WERI-Rb-1 (cell line): ENCODE measurements at regions not wholly inside any gene's neighbourhood (a gene's known extent, or its start where the extent isn't known, plus 50 kb on each side); places are given as distances from the start of the nearest gene placed in this dataset.

ENCODE experiments used
- DNase-seq: peaks from one replicate; pipeline ENCODE4 v3.0.0-alpha.2; 2020
- H3K27ac ChIP-seq: fragments of 250-450 bp; sonication (Bioruptor Pico); 2 replicates; pipeline ENCODE4 v1.5.1; 2020; ENCODE audit warnings: mild to moderate bottlenecking, moderate library complexity
- H3K27me3 ChIP-seq: fragments of 250-450 bp; sonication (Bioruptor Pico); 2 replicates; pipeline ENCODE4 v1.5.1; 2021; ENCODE audit warnings: mild to moderate bottlenecking, low read depth, moderate library complexity; ENCODE audit not compliant: insufficient read depth, severe bottlenecking
- H3K36me3 ChIP-seq: fragments of 250-450 bp; sonication (Bioruptor Pico); 2 replicates; pipeline ENCODE4 v1.5.1; 2020; ENCODE audit warnings: mild to moderate bottlenecking, moderate library complexity
- H3K4me3 ChIP-seq: 2 replicates; pipeline ENCODE4 v1.5.1; 2011; ENCODE audit warnings: low read depth, mild to moderate bottlenecking, control low read depth, low read length
- H3K9me3 ChIP-seq: fragments of 250-450 bp; sonication (Bioruptor Pico); 2 replicates; pipeline ENCODE4 v1.5.1; 2021; ENCODE audit warnings: mild to moderate bottlenecking, moderate library complexity; ENCODE audit not compliant: severe bottlenecking
- CTCF ChIP-seq: IDR thresholded peaks from 2 replicates; pipeline ENCODE4 v1.5.1; 2011; ENCODE audit warnings: low read depth, mild to moderate bottlenecking, control low read depth, inconsistent platforms, low read length

GRCh38 chr10:21317902-21318301, 207.6 kb downstream of the SKIDA1 start:
- no peak overlapping the region for H3K27ac ChIP-seq
- H3K9me3 ChIP-seq = no peaks in the 10 kb centered on the region
- H3K4me3 ChIP-seq = no peak overlapping the region
- H3K36me3 ChIP-seq = no peaks in the 10 kb centered on the region
- no peaks in the 10 kb centered on the region for H3K27me3 ChIP-seq
- no peak for TF ChIP-seq CTCF
- no peak for DNase-seq

GRCh38 chr10:21315645-21316220, 209.7 kb downstream of the SKIDA1 start:
- TF ChIP-seq CTCF = no peak
- H3K36me3 ChIP-seq = no peaks in the 10 kb centered on the region
- no peak for DNase-seq
- no peak overlapping the region for H3K4me3 ChIP-seq
- no peaks in the 10 kb centered on the region for H3K27me3 ChIP-seq
- no peak overlapping the region for H3K27ac ChIP-seq
- no peaks in the 10 kb centered on the region for H3K9me3 ChIP-seq

GRCh38 chr10:21314906-21315644, 210.4 kb downstream of the SKIDA1 start:
- Histone ChIP-seq H3K27me3 (no peaks in the 10 kb centered on the region), H3K4me3 (no peak overlapping the region), H3K9me3 (no peaks in the 10 kb centered on the region), H3K36me3 (no peaks in the 10 kb centered on the region), H3K27ac (no peak overlapping the region)
- DNase-seq = no peak
- TF ChIP-seq CTCF = no peak

GRCh38 chr10:21314111-21314626, 211.3 kb downstream of the SKIDA1 start:
- Histone ChIP-seq H3K9me3 (no peaks in the 10 kb centered on the region), H3K27me3 (no peaks in the 10 kb centered on the region), H3K27ac (peak overlapping the region; percentile 47), H3K4me3 (no peak overlapping the region), H3K36me3 (no peaks in the 10 kb centered on the region)
- no peak for TF ChIP-seq CTCF
- peak; percentile 31 for DNase-seq

GRCh38 chr10:21313691-21314090, 211.8 kb downstream of the SKIDA1 start:
- Histone ChIP-seq H3K27me3 (no peaks in the 10 kb centered on the region), H3K9me3 (no peaks in the 10 kb centered on the region), H3K36me3 (no peaks in the 10 kb centered on the region), H3K4me3 (no peak overlapping the region), H3K27ac (peak overlapping the region; percentile 47)
- peak; percentile 13 for DNase-seq
- no peak for TF ChIP-seq CTCF

- no peaks in the 10 kb centered on the region for H3K36me3 ChIP-seq
- no peak for DNase-seq
- H3K9me3 ChIP-seq = no peaks in the 10 kb centered on the region
- no peaks in the 10 kb centered on the region for H3K27me3 ChIP-seq
- H3K4me3 ChIP-seq = no peak overlapping the region
- no peak overlapping the region for H3K27ac ChIP-seq
- no peak for TF ChIP-seq CTCF
These were observed 214.1 kb downstream of the SKIDA1 start for GRCh38 chr10:21311426-21311825.
